Stimulated activated CD4-positive, alpha-beta T cell treated with anti-CD3 and anti-CD28 coated beads, Interleukin-2, amount 100 ng/mL, for 24 hours (primary cell): ENCODE measurements at regions not wholly inside any gene's neighbourhood (a gene's known extent, or its start where the extent isn't known, plus 50 kb on each side); places are given as distances from the start of the nearest gene placed in this dataset.
"Not testable (repeated sequence)": the region's sequence is repeated elsewhere in the genome, so short reads cannot be mapped to it uniquely, and the experiment has no call there.

Experiments used
- DNase-seq, 2 donors: peaks; one replicate each; pipeline ENCODE4 v3.0.0-alpha.2; 2020

DNA sequence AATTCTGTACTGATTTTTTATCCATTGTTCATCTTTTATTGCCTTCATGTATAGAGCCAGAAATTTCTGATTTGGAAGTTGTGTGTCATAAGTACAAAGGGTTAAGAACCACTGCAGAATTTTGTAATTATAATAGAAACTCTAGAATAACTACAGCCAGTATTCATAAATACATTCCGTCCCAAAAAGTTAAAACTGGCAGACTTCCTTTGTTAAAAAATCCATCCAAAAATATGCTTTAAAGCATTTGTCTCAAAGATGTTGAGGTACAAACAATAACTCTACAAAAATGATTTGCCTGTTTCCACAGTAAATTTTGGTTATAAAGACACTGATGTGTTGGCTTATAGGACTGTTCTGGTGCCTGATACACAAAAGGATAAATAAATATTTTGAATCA, 436.6 kb downstream of the DTWD2 start:
- no peak for DNase-seq

DNA sequence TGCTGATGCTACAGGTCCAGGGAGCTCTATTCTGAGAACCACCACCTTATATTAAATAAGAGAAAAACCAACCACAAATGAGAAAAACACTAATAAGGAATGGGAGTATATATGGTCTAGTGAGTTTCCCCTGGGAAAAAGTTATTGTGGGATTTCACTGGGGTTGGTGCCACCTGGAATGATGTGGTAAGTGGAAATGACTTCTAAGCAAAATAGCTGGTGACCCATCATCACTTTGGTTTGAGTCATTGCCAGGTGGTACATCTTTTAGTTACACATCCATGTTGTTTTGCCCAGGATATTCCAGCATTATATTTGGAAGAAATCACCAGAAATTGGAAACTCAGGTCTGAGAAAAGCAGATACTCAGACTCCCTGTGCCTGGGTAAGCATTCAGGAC, 437.3 kb downstream of the DTWD2 start:
- DNase-seq, result no peak

DNA sequence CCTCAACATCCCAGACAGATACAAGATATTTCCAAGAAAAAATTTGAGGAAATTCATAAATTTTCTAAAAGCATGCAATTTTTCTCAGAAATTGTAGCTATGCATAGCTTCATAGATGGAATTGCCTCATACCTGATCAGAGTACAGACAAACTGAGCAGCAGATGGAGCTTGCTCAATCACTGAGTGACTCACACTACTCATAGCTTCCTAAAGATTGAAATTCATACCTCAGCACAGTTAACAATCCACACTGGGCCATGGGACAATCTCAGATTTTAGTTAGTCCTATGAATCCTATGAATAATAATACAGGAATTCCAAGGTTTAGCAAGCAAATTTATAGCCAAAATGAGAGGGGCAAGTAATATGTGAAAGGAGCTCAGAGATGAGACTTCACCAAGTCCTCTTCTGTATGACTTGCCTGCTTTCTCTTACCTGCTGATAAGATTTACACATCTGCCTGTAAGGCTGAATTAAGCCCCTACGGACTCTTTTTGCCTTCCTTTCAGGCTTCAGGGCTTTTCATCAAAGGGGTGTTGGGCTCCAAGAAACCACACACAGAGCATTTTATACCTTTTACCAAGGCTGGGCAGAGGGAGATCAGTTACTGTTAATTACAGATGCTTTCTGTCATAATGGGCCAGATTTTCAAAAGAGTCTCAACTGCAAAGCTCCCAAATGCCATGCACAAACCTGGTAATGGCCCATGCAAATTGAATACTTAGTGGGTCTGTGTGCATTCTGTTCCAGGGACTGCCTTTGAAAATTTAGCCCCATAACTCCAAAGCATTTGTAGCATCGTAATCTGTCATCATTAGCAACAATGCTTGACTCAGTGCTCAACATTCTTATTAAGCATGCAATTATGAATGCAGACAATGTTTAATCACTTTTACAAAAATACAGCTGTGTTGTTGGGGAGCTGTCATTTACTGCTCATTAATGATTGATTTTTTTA, 439.3 kb downstream of the DTWD2 start:
- no peak for DNase-seq

DNA sequence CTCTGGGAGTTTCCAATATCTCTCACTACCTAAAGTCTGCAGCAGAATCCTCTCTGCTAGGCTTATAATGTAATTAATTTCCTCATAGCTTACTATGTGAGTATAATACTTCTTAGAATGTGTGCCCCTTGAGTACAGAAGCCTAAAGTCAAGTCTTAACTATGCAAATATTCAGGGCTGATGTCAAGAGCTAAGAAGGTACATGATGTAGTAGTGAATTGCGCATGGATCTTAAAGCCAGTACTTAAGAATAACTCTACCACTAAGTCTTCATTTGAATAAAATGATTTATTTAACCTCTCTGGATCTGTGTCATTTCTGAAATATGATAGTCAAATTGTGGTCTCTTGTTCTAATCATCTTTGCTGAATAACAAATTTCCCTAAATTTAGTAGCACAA, 442.9 kb downstream of the DTWD2 start:
- no peak for DNase-seq

- DNase-seq, result no peak
These were observed 443.4 kb downstream of the DTWD2 start for GRCh38 chr5:118544887-118545449.

- no peak for DNase-seq
These were observed 454.4 kb downstream of the DTWD2 start for GRCh38 chr5:118533923-118534322.

DNA sequence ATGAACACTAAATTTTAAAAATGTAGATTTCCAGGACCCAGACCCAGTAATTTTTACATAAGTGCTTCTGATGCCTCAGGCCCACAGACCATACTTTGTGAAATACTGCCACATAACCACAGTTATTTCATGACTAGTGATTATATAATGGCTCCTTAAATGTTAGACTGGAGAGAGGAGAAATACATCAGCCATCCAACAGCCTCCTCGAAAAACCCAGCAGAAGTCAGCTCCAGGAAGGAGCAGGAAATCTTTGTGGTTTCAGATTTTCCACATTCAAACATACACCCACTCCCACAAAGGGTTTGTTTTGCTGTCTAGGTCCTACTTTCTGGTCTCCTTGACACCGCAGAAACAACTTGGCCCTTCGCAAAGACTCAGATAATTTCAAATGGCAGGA, 455.2 kb downstream of the DTWD2 start:
- no peak for DNase-seq

DNA sequence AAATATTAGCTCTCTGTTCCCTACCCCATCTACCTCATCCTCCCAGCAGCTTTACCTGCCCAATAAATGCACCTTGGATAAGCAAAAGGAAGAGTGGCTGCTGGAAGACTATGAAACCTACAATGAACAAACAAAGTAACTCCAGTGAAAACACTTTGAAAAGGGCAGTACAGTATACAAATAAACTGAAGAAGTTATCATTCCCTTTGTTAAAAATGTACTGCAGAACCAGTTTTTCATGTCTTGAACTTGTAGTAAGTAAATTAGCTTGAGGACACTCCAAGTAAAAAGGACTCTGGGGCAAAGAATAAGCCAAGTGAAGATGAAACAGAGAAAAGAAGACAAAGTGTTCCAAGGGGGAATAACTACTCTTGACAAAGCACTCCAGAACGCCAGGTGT, 457.1 kb downstream of the DTWD2 start:
- DNase-seq, result no peak

DNA sequence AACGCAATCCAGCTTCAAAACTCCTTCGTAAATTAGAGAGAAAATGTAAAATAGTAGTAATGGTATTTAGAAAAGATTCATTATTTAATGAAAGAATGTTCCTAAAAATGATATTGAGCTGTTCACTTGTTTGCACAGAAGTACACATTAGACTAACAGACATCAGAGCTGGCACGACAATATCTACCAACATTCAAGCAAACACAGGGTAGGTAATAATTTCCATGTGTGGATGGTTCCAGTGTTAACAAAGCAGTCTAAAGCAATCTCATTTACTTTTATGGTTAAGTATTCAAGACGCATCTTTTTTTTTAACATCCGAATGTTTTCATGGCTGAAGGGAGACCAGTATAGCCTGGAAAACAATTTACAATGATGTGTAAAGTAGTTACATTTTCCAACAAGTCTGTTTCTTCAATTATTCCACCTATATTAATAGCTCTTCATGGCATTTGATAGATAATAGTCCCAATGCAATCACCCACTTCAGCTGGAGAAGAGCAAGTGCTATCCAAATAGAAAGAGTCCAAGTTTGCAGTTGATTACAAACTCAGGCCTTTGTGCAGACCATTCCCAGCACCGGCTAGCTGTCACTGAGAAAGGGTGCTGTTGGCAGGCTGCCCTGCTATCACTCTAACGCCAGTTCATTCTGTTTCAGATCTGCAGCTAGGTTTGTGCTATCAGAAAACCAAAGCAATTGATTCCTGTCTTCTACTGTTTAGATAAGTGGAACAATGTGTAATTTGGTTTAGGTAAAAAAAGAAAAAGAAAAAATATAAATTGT, 458.8 kb downstream of the DTWD2 start:
- no peak for DNase-seq

- no peak for DNase-seq
These were observed 465.7 kb downstream of the DTWD2 start for GRCh38 chr5:118522626-118523025.

DNA sequence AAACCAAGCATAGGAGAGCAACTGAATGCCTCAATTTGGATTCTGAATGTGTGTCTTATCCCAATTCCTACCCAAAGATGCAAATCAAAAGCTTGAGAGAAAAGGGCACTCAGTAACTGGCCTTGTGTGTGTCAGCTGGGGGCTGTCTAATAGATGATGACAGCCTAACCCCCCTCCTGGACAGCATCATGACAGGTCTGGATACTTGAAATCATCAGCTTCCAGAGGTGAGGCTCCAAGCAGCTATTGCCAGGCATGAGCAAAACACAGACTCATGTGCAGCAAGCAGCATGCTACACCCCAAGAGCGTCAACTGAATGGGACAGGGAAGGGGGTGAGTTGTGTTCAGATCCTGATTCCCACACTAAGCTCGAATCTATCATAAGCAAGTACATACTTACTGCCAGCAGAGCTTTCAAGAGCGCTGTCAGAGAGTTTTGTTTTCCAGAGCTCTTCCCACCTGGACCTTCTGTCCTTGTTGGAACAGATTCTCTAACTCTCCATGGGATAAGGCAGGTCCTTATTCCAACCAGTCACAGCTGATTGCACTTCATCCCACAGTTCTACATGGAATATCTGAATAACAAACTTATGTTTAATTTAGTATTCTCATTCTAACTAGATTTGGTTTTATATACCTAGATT, 467.5 kb downstream of the DTWD2 start:
- DNase-seq, result no peak

DNA sequence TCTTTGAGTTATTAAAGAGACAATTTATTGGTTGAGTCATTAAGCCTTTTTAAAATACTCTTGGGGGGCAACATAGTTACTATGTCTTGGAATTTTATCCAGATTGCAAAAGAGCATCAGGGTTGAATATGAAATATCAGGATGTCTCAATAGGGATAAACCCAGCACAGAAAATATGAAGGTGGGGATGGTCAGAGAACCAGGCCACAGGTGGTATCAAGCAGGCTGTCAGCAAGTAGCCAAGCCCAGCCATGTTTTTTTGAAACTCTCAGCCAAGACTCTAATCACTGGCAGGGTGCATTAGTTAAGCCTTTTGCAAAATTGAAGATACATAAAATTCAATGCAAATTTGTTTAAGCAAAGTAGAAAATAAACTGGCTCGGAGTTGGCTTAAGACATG, 468.9 kb downstream of the DTWD2 start:
- no peak for DNase-seq

- DNase-seq, result no peak
These were observed 469.6 kb downstream of the DTWD2 start for GRCh38 chr5:118518720-118519119.

GRCh38 chr5:118511846-118512245, 476.5 kb downstream of the DTWD2 start:
- no peak for DNase-seq

GRCh38 chr5:118506217-118506852, 482.0 kb downstream of the DTWD2 start:
- no peak for DNase-seq

DNA sequence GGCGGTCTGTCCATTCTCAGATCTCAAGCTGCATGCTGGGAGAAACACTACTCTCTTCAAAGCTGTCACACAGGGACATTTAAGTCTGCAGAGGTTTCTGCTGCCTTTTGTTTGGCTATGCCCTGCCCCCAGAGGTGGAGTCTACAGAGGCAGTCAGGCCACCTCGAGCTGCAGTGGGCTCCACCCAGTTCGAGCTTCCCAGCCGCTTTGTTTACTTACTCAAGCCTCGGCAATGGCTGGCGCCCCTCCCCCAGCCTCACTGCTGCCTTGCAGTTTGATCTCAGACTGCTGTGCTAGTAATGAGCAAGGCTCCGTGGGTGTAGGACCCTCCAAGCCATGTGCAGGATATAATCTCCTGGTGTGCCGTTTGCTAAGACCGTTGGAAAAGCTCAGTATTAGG, 486.1 kb downstream of the DTWD2 start:
- DNase-seq, result not testable (repeated sequence)

DNA sequence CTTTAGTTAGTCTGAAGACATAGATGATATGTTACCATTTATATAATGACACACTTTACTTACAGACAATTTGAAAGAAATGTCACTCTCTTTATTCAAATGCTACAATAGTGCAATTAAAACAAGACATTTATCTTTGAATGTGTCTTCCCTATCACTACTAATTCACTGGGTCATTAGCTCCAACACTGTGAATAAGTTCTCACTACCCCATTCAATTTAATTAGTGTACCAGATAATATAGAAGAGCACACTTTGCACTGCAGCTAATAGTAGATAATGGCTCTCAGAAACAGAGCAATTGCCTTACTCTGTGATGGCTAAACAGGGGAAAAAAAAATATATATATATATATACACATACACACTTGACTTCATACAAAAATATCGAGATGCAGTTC, 497.0 kb downstream of the DTWD2 start:
- DNase-seq, result no peak

DNA sequence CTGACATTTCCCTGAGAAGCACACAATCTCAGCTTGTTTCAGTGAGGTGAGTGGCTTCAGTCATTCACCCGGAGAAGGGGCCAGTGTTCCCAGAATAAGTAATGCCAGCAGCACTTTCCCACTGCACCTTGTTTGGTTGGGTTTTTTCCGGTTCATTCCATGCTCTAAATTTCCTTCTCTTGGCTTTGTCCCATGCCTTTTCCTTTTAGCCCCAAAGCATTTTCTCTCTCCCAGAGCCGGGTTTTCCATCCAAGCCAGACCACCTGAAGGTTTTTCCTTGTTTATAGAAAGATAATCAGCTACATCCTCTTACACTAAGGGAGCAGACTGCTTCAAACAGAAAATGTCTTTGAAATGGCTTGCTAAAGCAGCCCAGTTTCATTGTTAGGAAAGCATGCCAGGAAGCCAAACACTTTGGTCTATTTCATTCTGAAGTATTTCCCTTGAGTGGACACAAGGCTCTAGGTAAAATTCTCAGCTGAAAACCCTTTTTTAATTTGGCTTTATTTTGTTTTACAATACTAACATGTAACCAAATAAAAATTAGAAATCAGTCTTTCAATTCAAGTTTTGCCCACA, 501.6 kb downstream of the DTWD2 start:
- DNase-seq, result no peak

- no peak for DNase-seq
These were observed 509.1 kb downstream of the DTWD2 start for GRCh38 chr5:118479285-118479684.

GRCh38 chr5:118478852-118479251, 509.5 kb downstream of the DTWD2 start:
- DNase-seq, result no peak

GRCh38 chr5:118468085-118468484, 520.3 kb downstream of the DTWD2 start:
- DNase-seq, result no peak

DNA sequence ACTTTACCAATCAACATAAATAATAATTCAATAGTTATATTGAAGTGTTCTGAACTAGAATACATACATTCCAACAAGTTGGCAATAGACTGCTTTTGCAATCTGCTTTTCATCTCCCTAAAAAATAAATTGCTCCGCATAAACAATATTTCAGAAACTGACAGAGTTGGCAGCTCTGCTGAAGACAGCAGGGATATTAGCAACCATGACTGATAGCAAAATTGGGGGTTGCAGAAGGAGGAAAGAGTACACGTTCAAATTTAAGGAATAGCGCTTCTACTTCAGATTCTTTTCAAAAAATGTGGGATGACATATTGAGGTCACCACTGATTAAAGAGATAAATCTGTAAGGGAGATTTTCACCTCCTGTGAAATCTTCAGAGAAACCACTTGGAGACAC, 521.2 kb downstream of the DTWD2 start:
- no peak for DNase-seq
